ENCODE measurements at regions not wholly inside any gene's neighbourhood (a gene's known extent, or its start where the extent isn't known, plus 50 kb on each side); places are given as distances from the start of the nearest gene placed in this dataset.
"Not testable (repeated sequence)": the region's sequence is repeated elsewhere in the genome, so short reads cannot be mapped to it uniquely, and the experiment has no call there.

GRCh38 chr5:126269511-126269910 lies 153.7 kb upstream of the GRAMD2B start:
- DNase-seq (ENCODE audit: low spot score) (no peak), ATAC-seq (no peak)

- ATAC-seq = no peak
- DNase-seq (ENCODE audit: low spot score) = no peak
Measured at GRCh38 chr5:126271141-126271540, 152.1 kb upstream of the GRAMD2B start.

DNA sequence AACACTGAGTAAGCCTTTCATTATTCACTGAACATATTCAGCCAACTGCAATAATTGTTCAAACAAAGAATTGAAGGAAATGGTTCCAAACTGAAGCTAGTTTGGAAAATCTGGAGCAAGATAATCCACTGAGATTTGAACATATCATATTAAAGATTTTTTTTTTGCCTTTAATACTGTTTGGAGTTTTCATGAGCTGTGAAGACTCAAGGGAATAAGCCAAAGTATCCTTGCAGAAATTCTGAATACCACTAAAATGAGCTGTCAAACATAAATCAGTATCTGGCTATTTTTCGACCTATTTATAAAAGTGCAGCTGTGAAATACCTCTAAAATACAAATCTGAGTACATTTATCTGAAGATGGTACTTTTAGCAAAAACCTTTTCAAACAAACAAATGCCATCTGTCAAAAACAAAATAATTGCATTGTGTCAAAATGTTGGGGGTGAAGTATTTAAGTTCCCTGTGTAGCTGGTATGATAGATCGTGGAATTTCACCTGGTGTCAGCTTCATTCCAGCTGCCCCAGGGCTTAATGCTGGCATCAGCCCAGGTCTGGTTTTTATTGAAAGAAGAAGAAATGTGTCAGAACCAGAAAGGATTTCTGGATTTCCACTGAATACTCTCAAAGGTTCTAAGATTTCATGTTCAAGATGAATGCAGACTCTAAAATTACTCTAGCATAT lies 149.0 kb upstream of the GRAMD2B start:
- ATAC-seq = no peak
- DNase-seq (ENCODE audit: low spot score) = no peak

DNA sequence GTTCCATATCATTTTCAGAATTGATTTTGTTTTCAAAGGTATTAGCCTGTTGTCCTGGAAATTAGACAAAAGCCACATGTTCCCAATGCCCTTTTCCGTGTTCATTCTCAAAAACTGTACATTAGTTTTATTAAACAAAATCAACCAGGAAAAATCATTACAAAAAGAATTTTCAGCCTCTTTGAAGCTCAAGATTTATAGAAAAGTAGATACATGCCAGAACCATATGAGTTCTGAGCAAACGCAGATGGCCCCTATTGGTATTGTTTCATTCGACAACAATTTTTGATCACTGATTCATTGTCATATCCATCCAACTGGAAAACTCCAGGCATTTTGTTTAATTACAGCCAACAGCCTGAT lies 148.5 kb upstream of the GRAMD2B start:
- no peak for ATAC-seq
- DNase-seq (ENCODE audit: low spot score) = no peak

DNA sequence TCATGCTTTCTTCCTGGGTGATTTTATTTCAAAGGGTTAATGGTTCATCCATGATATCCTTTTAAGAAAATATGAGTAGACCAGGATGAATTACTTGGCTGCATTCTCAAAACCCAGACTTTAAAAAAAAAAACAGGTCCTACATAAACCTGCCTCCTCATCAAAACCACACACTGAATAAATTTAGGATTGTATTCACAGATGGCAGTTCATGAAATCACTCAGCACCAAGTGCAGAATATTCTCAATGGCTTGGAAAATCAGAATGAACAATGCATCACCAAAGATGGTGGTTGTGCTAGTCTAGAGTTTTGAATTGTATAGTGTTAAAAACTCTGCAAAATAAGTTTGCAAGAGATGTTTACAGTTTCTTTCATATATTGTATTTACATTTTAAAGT lies 145.4 kb upstream of the GRAMD2B start:
- ATAC-seq = no peak
- DNase-seq (ENCODE audit: low spot score) = no peak

DNA sequence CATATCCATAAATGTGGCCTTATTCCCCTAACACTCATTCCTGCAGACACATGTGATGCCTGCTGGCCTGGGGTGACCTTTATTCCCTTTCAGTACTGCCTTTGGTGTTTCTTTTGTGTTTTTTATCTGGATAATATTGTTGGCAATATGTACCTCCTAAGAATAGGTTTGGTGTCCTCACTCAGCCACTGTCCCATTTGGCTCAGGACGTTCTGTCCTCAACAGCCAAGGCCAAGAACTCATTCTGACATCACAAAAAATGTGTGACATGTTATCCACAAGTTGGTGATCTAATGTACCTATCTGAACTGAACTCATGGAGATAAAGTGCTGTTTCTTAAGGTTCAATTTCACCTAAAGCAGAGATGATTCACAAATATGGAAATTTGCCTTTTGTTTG lies 142.9 kb upstream of the GRAMD2B start:
- ATAC-seq (no peak), DNase-seq (ENCODE audit: low spot score) (no peak)

DNA sequence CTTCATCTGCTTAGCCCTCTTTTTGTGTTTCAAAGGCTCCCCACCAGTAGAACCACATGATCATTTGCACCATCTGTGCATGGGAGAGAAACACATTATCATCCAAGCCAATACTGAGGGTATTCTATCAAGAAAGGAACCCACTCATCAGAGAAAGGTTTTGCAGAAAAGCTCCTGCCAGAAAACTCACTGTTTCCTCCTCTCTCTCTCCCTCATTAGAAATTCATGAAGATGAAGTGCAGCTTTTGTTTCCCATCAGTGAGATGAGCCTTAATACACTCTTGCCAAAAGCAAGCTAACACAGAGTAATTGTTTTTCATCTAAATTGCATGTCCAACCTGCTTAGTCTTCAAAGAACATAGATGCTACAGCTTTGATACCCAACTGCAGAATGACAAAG lies 142.4 kb upstream of the GRAMD2B start:
- ATAC-seq = no peak
- no peak for DNase-seq (ENCODE audit: low spot score)

- no peak for ATAC-seq
- no peak for DNase-seq (ENCODE audit: low spot score)
Measured at GRCh38 chr5:126284977-126285696, 138.1 kb upstream of the GRAMD2B start.

DNA sequence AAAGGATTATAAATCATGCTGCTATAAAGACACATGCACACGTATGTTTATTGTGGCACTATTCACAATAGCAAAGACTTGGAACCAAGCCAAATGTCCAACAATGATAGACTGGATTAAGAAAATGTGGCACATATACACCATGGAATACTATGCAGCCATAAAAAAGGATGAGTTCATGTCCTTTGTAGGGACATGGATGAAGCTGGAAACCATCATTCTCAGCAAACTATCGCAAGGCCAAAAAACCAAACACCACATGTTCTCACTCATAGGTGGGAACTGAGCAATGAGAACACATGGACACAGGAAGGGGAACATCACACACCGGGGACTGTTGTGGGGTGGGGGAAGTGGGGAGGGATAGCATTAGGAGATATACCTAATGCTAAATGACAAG lies 127.1 kb upstream of the GRAMD2B start:
- ATAC-seq; DNase-seq (ENCODE audit: low spot score): not testable (repeated sequence)

DNA sequence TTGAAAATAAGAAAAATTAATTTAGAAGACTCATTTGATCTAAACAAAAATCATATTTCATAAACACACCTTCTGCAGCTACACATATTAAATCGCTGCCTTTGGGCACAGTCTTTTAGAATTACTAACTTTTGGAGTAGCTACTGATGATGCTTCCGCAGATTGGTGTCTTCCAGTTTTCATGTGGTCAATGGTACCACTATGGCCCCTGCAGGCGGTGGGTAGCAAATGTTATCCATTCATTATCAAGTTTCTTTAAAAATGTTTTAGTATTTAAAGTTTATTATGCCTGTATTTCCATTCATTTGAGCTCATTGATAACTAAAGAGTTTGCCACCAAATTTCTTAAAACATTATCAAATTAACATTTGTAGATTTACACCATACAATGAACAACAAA lies 122.9 kb upstream of the GRAMD2B start:
- ATAC-seq = no peak

DNA sequence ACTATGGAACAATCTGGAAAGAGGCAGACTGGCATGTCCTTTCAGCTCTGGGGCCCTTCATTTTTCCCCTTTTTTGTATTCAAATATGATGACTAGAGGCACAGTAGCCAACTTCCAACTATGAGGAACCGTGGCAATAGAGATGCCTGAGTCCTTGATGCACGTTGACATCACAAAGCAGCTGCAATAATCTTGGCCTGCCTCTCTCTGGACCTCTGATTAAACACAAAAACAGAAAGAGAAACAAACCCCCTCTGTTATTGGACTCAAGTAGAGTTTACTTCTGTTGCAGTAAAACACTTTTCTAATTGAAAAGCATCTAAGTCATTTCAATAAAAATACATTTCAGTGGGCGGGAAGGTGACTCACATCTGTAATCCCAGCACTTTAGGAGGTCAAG lies 122.2 kb upstream of the GRAMD2B start:
- ATAC-seq (no peak), DNase-seq (ENCODE audit: low spot score) (no peak)

More for the DNA sequence above, 122.9 kb upstream of the GRAMD2B start:
- DNase-seq (ENCODE audit: low spot score) = no peak

DNA sequence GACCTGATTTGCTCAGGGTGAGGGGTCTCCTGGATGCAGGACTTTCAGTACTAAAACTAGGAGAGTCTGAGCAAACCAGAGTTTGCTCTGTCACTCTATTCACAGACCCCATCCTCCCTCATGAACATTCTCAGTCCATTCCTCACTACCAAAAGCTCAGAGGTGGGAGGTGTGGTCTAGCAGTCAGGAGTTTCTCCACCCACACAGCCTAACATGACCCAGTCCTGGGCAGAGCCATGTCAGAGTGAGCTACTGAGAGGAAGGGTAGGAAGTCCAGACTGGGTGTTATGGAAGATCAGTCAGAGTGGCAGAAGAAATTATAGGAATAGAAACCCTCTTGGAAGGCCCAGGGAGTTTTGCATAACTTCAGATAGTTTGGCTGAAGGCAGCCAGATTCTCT lies 113.3 kb upstream of the GRAMD2B start:
- ATAC-seq (no peak), DNase-seq (ENCODE audit: low spot score) (no peak)

GRCh38 chr5:126311766-126312165 lies 111.4 kb upstream of the GRAMD2B start:
- DNase-seq (ENCODE audit: low spot score) (no peak), ATAC-seq (no peak)

- DNase-seq (ENCODE audit: low spot score) (no peak), ATAC-seq (no peak)
Measured at GRCh38 chr5:126315341-126315740, 107.9 kb upstream of the GRAMD2B start.

DNA sequence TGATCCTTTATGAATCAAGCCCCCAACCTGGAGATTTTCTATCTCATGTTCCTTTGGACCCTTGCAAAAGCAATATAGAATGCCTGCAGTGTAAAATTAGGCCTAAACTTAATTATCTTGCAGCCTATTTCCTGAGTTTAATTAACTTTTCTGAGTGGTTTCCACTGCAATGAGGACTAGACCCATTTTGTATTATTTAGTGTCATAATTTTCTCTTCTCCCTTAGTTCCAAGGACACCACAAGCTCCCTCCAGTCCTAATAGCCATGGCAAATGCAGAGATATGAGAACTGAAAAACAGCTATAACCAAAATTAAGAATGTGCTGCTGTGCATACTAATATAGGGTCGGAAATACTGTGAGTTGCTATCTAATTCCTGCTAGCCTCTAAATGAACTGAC lies 90.9 kb upstream of the GRAMD2B start:
- ATAC-seq (no peak), DNase-seq (ENCODE audit: low spot score) (no peak)

DNA sequence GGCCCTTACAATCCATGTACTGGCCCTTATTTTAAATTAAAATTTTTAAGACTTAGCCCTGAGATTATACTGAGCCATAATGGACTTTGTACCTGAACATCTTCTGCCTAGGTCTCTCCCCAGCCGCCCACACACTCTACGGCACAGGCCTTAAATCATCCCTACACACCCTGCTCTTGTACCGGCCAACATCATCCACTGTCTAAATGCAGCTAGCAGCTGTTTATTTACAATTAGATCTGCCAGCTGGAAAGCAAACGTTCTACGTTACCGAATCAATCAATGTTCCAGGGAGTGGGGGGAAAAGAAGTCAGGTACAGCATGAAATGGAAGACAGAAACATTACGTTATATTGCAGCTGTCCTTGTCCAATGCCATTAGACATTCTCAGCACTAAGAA lies 88.4 kb upstream of the GRAMD2B start:
- ATAC-seq = peak; percentile 89
- peak; percentile 59 for DNase-seq (ENCODE audit: low spot score)

GRCh38 chr5:126335886-126336285 lies 87.3 kb upstream of the GRAMD2B start:
- DNase-seq (ENCODE audit: low spot score) (no peak), ATAC-seq (no peak)

DNA sequence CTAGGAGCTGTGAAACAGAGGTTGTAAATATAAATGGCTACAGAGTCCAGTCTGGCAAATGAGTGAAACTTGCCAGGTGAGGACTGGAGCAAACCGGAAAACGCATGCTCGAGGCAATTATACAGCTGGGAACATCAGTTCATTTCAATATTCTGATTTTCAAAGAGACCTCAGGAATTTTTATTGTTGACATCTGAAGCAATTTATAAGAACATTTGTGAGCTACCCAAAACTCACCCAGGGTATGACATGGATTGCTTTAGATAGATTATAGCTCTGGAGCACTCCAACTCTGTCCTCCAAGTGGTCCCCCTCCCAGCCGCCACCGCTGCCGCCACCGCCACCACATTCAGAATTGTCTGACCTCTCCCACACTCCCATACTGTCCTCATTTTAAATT lies 84.6 kb upstream of the GRAMD2B start:
- ATAC-seq (peak; percentile 15), DNase-seq (ENCODE audit: low spot score) (no peak)

- ATAC-seq = peak; percentile 78
- DNase-seq (ENCODE audit: low spot score) = no peak
Measured at GRCh38 chr5:126339215-126339805, 83.9 kb upstream of the GRAMD2B start.

GRCh38 chr5:126341906-126342630 lies 81.1 kb upstream of the GRAMD2B start:
- ATAC-seq (no peak), DNase-seq (ENCODE audit: low spot score) (no peak)

GRCh38 chr5:126348855-126349635 lies 74.2 kb upstream of the GRAMD2B start:
- no peak for ATAC-seq
- DNase-seq (ENCODE audit: low spot score) = no peak

All from left lobe of liver (tissue), 2 donors.